ENCODE measurements at regions not wholly inside any gene's neighbourhood (a gene's known extent, or its start where the extent isn't known, plus 50 kb on each side); places are given as distances from the start of the nearest gene placed in this dataset.

DNA sequence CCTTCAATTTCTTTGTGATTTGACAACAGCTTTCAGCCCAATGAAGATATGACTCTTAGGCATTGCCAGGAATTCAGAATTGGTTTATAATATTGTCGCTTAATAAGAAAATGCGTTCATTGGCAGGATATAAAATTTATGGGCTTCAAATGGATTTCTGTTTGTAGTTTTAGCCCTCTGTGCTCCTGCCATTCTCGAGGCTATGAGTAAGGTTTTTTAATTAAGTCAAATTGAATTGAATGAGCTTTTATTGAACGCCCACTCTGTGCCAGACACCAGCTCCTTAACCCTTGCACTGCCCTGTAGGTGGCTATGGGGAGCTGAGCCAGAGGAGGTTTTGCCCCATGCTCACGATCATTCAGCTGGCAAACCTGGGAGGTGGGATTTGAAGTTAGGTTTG, 115.1 kb downstream of the SLC25A47 start:
- TF ChIP-seq, protein P1, sequence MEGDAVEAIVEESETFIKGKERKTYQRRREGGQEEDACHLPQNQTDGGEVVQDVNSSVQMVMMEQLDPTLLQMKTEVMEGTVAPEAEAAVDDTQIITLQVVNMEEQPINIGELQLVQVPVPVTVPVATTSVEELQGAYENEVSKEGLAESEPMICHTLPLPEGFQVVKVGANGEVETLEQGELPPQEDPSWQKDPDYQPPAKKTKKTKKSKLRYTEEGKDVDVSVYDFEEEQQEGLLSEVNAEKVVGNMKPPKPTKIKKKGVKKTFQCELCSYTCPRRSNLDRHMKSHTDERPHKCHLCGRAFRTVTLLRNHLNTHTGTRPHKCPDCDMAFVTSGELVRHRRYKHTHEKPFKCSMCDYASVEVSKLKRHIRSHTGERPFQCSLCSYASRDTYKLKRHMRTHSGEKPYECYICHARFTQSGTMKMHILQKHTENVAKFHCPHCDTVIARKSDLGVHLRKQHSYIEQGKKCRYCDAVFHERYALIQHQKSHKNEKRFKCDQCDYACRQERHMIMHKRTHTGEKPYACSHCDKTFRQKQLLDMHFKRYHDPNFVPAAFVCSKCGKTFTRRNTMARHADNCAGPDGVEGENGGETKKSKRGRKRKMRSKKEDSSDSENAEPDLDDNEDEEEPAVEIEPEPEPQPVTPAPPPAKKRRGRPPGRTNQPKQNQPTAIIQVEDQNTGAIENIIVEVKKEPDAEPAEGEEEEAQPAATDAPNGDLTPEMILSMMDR (IDR thresholded peaks at IDR 0.05 in 2 of 3, conservative IDR thresholded peaks at IDR 0.05 in 1 of 3; ENCODE audit: borderline replicate concordance in 1 of 3, insufficient read depth in 1 of 3, low read depth in 2 of 3, low read length in 2 of 3), result no peak
- TF ChIP-seq, protein P2, sequence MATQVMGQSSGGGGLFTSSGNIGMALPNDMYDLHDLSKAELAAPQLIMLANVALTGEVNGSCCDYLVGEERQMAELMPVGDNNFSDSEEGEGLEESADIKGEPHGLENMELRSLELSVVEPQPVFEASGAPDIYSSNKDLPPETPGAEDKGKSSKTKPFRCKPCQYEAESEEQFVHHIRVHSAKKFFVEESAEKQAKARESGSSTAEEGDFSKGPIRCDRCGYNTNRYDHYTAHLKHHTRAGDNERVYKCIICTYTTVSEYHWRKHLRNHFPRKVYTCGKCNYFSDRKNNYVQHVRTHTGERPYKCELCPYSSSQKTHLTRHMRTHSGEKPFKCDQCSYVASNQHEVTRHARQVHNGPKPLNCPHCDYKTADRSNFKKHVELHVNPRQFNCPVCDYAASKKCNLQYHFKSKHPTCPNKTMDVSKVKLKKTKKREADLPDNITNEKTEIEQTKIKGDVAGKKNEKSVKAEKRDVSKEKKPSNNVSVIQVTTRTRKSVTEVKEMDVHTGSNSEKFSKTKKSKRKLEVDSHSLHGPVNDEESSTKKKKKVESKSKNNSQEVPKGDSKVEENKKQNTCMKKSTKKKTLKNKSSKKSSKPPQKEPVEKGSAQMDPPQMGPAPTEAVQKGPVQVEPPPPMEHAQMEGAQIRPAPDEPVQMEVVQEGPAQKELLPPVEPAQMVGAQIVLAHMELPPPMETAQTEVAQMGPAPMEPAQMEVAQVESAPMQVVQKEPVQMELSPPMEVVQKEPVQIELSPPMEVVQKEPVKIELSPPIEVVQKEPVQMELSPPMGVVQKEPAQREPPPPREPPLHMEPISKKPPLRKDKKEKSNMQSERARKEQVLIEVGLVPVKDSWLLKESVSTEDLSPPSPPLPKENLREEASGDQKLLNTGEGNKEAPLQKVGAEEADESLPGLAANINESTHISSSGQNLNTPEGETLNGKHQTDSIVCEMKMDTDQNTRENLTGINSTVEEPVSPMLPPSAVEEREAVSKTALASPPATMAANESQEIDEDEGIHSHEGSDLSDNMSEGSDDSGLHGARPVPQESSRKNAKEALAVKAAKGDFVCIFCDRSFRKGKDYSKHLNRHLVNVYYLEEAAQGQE (IDR thresholded peaks at IDR 0.05; ENCODE audit: low read depth), result no peak
- no peak for TF ChIP-seq YY1 (IDR thresholded peaks at IDR 0.05; ENCODE audit: extremely low read depth, insufficient replicate concordance, low read depth, low read length)
- TF ChIP-seq CEBPB (IDR thresholded peaks at IDR 0.05; ENCODE audit: low read depth), result no peak
- TF ChIP-seq, protein P3, sequence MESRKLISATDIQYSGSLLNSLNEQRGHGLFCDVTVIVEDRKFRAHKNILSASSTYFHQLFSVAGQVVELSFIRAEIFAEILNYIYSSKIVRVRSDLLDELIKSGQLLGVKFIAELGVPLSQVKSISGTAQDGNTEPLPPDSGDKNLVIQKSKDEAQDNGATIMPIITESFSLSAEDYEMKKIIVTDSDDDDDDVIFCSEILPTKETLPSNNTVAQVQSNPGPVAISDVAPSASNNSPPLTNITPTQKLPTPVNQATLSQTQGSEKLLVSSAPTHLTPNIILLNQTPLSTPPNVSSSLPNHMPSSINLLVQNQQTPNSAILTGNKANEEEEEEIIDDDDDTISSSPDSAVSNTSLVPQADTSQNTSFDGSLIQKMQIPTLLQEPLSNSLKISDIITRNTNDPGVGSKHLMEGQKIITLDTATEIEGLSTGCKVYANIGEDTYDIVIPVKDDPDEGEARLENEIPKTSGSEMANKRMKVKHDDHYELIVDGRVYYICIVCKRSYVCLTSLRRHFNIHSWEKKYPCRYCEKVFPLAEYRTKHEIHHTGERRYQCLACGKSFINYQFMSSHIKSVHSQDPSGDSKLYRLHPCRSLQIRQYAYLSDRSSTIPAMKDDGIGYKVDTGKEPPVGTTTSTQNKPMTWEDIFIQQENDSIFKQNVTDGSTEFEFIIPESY (IDR thresholded peaks at IDR 0.05; ENCODE audit: extremely low read depth, insufficient replicate concordance, low read length), result no peak
- TF ChIP-seq FOSL1 (IDR thresholded peaks at IDR 0.05; ENCODE audit: low read depth), result no peak
- no peak for TF ChIP-seq ZNF274 (IDR thresholded peaks at IDR 0.05; ENCODE audit: low read depth, low read length)

Measured in HCT116 (cell line).